ENCODE measurements at regions not wholly inside any gene's neighbourhood (a gene's known extent, or its start where the extent isn't known, plus 50 kb on each side); places are given as distances from the start of the nearest gene placed in this dataset.

DNA sequence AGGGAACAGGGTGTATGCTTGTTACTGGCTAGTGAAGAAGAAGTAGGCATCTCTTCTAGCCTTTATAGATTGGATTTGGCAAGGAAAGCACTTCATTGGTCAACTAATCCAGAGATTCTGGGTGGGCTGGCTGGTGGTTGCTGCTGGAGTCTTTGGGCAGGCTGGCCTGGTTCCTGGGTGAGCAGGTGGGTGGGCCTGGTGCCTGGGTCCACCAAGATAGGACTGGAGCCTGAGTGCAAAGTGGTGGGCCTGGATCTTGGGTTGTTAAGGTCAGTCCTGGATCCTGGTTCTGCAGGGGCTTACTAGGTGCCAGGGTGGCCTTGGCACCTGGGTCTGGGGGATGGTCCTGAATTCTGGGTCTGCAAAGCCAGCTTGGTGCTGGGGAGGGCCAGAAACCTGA is 482.4 kb upstream of the GHITM start:
- Mint-ChIP-seq H3K4me1 (no peaks in the 10 kb centered on the region), H3K36me3 (no peaks in the 10 kb centered on the region), H3K9me3 (peaks cover 1% of the 10 kb centered on the region), H3K27ac (no peak overlapping the region), H3K4me3 (no peak overlapping the region), H3K27me3 (no peaks in the 10 kb centered on the region)
- CTCF ChIA-PET: no interaction called here
- no peak for DNase-seq

DNA sequence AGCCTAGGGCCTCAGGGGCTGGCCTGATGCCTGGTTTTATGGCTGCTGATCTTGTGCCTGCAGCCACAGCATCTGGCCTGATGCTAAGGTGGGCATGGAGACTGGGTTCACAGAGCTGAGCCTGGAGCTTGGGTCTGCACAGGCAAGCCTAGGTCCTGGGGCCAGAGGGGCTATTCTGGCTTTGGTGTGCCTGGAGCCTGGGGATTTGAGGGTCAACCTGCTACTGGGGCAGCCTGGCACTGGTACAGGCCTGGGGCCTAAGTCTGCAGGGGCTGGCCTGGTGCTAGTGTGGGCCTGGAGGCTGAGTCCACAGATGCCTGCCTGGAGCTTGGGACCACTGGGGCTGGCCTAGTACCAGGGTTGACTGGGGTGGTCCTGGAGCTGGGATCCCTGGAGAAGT is 481.8 kb upstream of the GHITM start:
- Mint-ChIP-seq H3K4me1 (no peaks in the 10 kb centered on the region), H3K4me3 (no peak overlapping the region), H3K27me3 (no peaks in the 10 kb centered on the region), H3K9me3 (peaks cover 1% of the 10 kb centered on the region), H3K27ac (no peak overlapping the region), H3K36me3 (no peaks in the 10 kb centered on the region)
- CTCF ChIA-PET: no interaction called here
- DNase-seq: no peak

DNA sequence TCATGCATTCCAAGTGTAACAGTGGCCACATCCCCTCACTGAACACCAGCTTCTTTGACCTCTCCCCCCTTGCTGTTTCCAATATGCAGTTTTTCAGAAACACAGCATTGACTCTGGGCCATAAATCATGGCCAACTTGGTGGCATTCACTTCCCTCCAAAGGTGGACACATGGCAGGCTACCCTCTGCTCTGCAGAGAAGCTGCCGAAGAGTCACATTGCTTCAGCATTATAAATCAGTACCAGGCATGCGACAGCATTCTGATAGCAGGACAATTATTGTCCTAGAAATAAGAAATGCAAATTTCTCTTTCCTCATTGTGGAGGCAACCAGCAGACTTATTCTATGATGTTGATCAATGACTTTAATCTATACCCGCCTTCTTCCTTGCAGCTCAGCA is 475.4 kb upstream of the GHITM start:
- Mint-ChIP-seq H3K27me3 (no peaks in the 10 kb centered on the region), H3K4me3 (no peak overlapping the region), H3K27ac (no peak overlapping the region), H3K9me3 (no peaks in the 10 kb centered on the region), H3K4me1 (no peaks in the 10 kb centered on the region), H3K36me3 (no peaks in the 10 kb centered on the region)
- DNase-seq: no peak
- CTCF ChIA-PET: no interaction called here

DNA sequence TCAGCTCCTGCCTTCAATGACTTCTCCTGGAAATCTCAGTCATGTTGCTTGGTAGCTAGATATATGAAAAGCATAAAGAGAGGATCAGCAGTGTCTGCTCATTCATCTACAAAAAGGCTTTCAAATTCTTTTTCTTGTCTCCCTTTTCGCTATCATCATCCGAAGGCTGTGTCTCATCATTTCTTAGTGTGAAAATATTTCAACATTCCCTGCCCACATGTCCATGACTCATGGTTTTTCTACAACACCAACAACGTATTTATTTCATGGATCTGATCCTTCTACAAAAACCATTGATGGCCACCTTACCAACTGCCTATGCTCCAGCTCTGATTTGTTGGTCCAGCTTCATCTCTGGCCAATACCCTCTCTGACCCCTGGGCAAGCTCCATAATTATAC is 472.5 kb upstream of the GHITM start:
- CTCF ChIA-PET: no interaction called here
- H3K4me1 Mint-ChIP-seq: no peaks in the 10 kb centered on the region
- no peaks in the 10 kb centered on the region for H3K27me3 Mint-ChIP-seq
- H3K9me3 Mint-ChIP-seq: peaks cover 2% of the 10 kb centered on the region
- H3K27ac Mint-ChIP-seq: no peak overlapping the region
- no peak for DNase-seq
- no peak overlapping the region for H3K4me3 Mint-ChIP-seq
- H3K36me3 Mint-ChIP-seq: no peaks in the 10 kb centered on the region

DNA sequence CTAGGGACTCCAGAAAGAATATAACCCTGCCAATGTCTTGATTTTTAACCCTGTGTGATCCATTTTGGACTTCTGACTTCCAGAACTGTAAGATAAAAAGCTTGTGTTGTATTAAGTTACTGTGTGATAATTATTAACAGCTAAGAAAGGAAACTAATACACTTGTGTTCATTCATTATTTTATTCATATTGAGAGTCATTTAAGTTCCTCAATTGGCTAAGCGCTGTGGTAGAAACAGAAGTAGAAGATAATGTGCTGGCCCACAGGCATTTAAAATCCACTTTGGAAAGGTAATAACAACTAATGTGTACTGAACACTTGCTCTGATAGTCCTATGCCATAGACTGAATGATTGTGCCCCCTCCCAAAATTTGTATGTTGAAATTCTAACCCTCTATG is 471.7 kb upstream of the GHITM start:
- Mint-ChIP-seq H3K36me3 (no peaks in the 10 kb centered on the region), H3K4me1 (no peaks in the 10 kb centered on the region), H3K9me3 (peaks cover 2% of the 10 kb centered on the region), H3K4me3 (no peak overlapping the region), H3K27ac (no peak overlapping the region), H3K27me3 (no peaks in the 10 kb centered on the region)
- DNase-seq: no peak
- CTCF ChIA-PET: interaction anchor here (0.6 kb wide), 1 partner anchor 28 kb away, joined by 3 read pairs; no protein-coding TSS in a partner anchor

DNA sequence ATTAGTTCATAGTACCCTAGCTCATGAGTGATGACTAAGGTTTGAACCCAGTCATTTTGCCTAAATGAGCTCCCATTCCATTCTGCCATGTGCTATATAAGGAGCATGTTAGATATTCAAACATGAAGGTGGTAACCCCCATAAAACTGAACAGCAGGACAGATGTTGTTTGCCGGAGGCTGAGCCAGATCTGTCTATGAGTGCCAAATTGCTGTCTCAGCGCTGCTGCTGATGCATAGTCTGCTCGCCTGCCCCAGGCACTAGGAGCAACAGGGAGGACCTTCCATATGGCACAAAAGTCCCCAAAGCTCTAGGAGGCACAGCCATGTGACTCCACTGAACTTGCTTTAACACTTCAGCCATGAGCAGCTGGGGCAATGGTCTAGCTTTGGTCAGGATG is 466.0 kb upstream of the GHITM start:
- Mint-ChIP-seq H3K27ac (no peak overlapping the region), H3K27me3 (peaks cover 3% of the 10 kb centered on the region), H3K4me3 (no peak overlapping the region), H3K36me3 (no peaks in the 10 kb centered on the region), H3K4me1 (no peaks in the 10 kb centered on the region), H3K9me3 (peaks cover 2% of the 10 kb centered on the region)
- CTCF ChIA-PET: no interaction called here
- no peak for DNase-seq

DNA sequence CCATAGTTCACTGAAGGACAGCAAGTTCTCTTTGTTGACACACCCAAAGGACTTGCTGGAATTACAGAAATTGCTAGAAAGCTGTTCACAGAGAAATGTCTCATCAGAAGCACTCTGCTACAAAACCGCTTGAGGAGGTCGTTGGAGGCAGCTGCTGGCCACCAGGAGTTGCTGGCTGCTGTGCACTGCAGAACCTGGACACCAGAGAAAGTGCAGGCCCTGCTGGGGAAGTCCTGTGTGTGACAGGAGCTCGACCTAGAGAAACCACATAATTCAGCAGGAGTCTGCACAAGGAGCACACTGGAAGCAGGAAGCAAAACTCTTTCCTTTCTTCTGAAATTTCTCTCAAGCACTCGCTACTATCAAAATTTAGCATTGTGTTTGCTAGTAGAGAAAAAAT is 461.5 kb upstream of the GHITM start:
- DNase-seq: no peak
- Mint-ChIP-seq H3K9me3 (no peaks in the 10 kb centered on the region), H3K4me3 (no peak overlapping the region), H3K36me3 (no peaks in the 10 kb centered on the region), H3K27ac (no peak overlapping the region), H3K27me3 (peaks cover 3% of the 10 kb centered on the region), H3K4me1 (peaks cover 9% of the 10 kb centered on the region)
- CTCF ChIA-PET: interaction anchor here (1.5 kb wide), 1 partner anchor 193 kb away, joined by 6 read pairs; no protein-coding TSS in a partner anchor

DNA sequence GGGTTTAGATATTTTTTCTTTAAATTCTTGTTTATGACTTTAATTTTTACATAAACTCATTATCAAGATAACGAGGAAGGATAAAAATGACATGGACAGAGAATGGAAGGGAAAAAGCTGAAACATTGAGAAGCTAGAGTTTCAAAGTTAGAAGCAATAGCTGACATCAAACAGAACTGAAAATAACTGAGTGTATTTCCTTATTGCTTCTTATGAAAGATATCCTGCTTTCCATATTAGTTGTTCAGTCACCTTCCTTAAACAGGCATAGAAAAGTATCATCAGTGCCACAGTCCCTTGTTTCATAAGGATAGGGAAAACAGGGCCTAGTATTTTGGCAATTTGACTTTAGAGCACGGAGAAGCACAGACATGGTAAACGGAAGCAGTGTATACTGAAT is 460.5 kb upstream of the GHITM start:
- H3K4me3 Mint-ChIP-seq: no peak overlapping the region
- peaks cover 3% of the 10 kb centered on the region for H3K27me3 Mint-ChIP-seq
- DNase-seq: no peak
- no peaks in the 10 kb centered on the region for H3K36me3 Mint-ChIP-seq
- no peak overlapping the region for H3K27ac Mint-ChIP-seq
- CTCF ChIA-PET: interaction anchor here (1.5 kb wide), 1 partner anchor 192 kb away, joined by 6 read pairs; no protein-coding TSS in a partner anchor
- peaks cover 9% of the 10 kb centered on the region for H3K4me1 Mint-ChIP-seq
- no peaks in the 10 kb centered on the region for H3K9me3 Mint-ChIP-seq

- CTCF ChIA-PET: no interaction called here
- no peak overlapping the region for H3K4me3 Mint-ChIP-seq
Observed at GRCh38 chr10:83680470-83680891, 458.8 kb upstream of the GHITM start.

DNA sequence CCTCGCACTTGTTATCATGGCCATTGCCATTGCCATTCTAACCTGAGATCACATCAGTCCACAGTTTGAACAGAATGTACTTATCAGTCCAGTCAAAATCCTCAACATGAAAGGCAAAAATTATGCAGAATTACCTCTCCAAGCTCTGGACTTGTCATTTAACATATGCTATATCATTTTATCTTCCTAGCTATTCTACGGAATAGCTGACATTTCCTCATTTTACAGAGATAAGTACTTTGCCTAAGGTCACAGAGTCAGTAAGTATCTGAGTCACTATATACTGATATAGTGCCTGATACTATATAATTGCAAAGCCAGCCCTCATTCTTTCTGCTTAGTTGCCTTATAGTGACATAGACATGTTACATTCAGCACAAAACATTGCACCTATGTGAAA is 456.9 kb upstream of the GHITM start:
- no peak for DNase-seq
- no peaks in the 10 kb centered on the region for H3K27me3 Mint-ChIP-seq
- no peaks in the 10 kb centered on the region for H3K36me3 Mint-ChIP-seq
- H3K4me3 Mint-ChIP-seq: no peak overlapping the region
- H3K4me1 Mint-ChIP-seq: peaks cover 9% of the 10 kb centered on the region
- CTCF ChIA-PET: interaction anchor here (0.7 kb wide), 1 partner anchor 11 kb away, joined by 3 read pairs; no protein-coding TSS in a partner anchor
- no peaks in the 10 kb centered on the region for H3K9me3 Mint-ChIP-seq
- H3K27ac Mint-ChIP-seq: no peak overlapping the region

More at GRCh38 chr10:83680470-83680891, 458.8 kb upstream of the GHITM start:
- peaks cover 3% of the 10 kb centered on the region for H3K27me3 Mint-ChIP-seq
- peak; percentile 22 for DNase-seq
- no peak overlapping the region for H3K27ac Mint-ChIP-seq
- no peaks in the 10 kb centered on the region for H3K9me3 Mint-ChIP-seq
- no peaks in the 10 kb centered on the region for H3K36me3 Mint-ChIP-seq
- peaks cover 9% of the 10 kb centered on the region for H3K4me1 Mint-ChIP-seq

DNA sequence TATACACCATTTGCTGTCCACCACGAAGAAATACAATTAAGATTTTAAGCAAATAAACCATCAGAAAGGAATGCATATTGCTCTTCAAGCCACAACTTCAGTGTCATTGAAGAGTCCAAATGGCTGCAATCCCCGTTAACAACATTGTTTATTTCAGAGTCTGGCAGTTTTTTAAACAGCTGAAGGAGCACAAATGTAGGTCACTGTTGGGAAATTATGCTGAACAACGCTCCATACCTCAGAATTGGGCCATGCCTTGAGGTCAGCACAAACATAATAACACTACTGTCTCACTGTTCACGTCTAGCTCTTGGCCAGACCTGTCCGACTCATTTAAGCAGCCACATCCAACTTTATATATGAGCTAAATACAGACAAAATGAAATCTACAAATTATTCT is 453.9 kb upstream of the GHITM start:
- Mint-ChIP-seq H3K27ac (no peak overlapping the region), H3K4me3 (no peak overlapping the region), H3K4me1 (peaks cover 6% of the 10 kb centered on the region), H3K27me3 (no peaks in the 10 kb centered on the region), H3K36me3 (no peaks in the 10 kb centered on the region), H3K9me3 (no peaks in the 10 kb centered on the region)
- DNase-seq: no peak
- CTCF ChIA-PET: no interaction called here

- CTCF ChIA-PET: no interaction called here
- no peak overlapping the region for H3K4me3 Mint-ChIP-seq
- DNase-seq: no peak
- no peaks in the 10 kb centered on the region for H3K4me1 Mint-ChIP-seq
- H3K27me3 Mint-ChIP-seq: no peaks in the 10 kb centered on the region
- no peaks in the 10 kb centered on the region for H3K36me3 Mint-ChIP-seq
- no peak overlapping the region for H3K27ac Mint-ChIP-seq
- H3K9me3 Mint-ChIP-seq: peaks cover 6% of the 10 kb centered on the region
Observed at GRCh38 chr10:83691791-83692596, 447.3 kb upstream of the GHITM start.

GRCh38 chr10:83698899-83699298 is 440.4 kb upstream of the GHITM start:
- DNase-seq: no peak
- Mint-ChIP-seq H3K4me1 (no peaks in the 10 kb centered on the region), H3K36me3 (no peaks in the 10 kb centered on the region), H3K4me3 (no peak overlapping the region), H3K27ac (no peak overlapping the region), H3K9me3 (peaks cover 7% of the 10 kb centered on the region), H3K27me3 (no peaks in the 10 kb centered on the region)
- CTCF ChIA-PET: no interaction called here

DNA sequence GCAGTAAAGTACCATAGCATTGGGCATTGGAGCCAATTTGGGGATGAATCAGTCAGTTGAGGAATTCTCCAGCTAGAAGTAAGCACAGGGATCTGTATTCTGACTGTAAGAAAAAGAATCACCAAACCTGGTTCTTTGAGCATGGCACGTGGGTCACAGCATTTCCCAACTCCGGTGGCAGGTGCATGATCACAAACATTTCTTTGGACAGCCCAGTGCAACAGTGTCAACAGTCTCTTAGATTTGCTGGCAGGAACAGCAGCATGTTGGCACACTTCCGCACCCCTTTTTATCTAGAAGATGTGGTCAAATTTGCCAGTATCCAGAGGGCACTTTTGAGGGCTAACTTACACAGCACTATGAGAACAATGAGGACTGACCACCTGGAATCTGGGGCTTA is 437.5 kb upstream of the GHITM start:
- H3K27ac Mint-ChIP-seq: no peak overlapping the region
- no peak for DNase-seq
- H3K9me3 Mint-ChIP-seq: peaks cover 1% of the 10 kb centered on the region
- H3K27me3 Mint-ChIP-seq: no peaks in the 10 kb centered on the region
- CTCF ChIA-PET: no interaction called here
- no peaks in the 10 kb centered on the region for H3K36me3 Mint-ChIP-seq
- H3K4me3 Mint-ChIP-seq: no peak overlapping the region
- H3K4me1 Mint-ChIP-seq: no peaks in the 10 kb centered on the region

DNA sequence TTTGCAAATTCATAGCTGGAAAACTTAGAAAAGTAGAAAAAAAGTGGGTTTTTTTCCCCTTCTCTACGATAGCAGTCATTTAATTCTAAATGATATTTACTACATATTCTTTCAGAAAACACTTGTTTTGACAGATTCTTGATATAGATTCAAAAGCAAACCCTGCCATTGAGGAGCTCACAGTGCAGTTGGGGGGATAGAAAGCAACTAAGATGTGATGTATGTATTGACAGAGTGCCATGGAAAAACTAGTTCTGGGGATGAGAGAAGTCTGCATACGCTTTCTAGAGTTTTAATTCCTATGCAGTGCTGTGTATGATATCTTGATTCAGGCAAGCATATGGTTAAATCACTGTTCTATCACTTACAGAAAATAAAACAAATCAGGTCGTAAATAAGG is 436.6 kb upstream of the GHITM start:
- no peaks in the 10 kb centered on the region for H3K9me3 Mint-ChIP-seq
- H3K36me3 Mint-ChIP-seq: no peaks in the 10 kb centered on the region
- no peaks in the 10 kb centered on the region for H3K4me1 Mint-ChIP-seq
- H3K27ac Mint-ChIP-seq: no peak overlapping the region
- no peak for DNase-seq
- no peaks in the 10 kb centered on the region for H3K27me3 Mint-ChIP-seq
- no peak overlapping the region for H3K4me3 Mint-ChIP-seq
- CTCF ChIA-PET: no interaction called here

All from activated naive CD4-positive, alpha-beta T cell treated with anti-CD3 and anti-CD28 coated beads, Interleukin-2, amount 10 ng/mL, durations not matched to agents 7 days and 5 days (primary cell).